GM21723 (cell line): ENCODE measurements at regions not wholly inside any gene's neighbourhood (a gene's known extent, or its start where the extent isn't known, plus 50 kb on each side); places are given as distances from the start of the nearest gene placed in this dataset.

Source experiments
- ATAC-seq: cut with Tn5 transposase; IDR thresholded peaks from one replicate; pipeline ENCODE4 v1.9.1; 2021; ENCODE audit warnings: mild to moderate bottlenecking, moderate library complexity; ENCODE audit not compliant: unreplicated experiment

DNA sequence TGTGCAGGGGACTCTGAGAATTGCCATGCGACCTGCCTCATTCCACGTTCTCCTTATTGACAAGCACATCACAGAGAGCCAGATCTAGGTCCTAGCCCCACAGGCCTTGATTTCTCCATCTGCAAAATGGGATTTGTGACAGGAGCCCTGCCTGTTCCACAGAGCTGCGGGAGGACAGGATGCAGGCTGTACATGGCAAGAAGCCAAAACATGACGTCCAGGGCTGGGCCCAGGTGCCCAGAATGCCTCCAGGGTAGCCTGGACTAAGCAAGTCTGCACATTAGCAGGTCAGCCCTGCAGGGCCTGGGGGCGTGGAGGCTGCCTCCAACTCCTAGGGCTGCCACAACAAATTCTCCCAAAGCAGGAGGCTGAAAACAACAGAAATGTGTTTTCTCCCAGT is 235.7 kb upstream of the SDK2 start:
- no peak for ATAC-seq

DNA sequence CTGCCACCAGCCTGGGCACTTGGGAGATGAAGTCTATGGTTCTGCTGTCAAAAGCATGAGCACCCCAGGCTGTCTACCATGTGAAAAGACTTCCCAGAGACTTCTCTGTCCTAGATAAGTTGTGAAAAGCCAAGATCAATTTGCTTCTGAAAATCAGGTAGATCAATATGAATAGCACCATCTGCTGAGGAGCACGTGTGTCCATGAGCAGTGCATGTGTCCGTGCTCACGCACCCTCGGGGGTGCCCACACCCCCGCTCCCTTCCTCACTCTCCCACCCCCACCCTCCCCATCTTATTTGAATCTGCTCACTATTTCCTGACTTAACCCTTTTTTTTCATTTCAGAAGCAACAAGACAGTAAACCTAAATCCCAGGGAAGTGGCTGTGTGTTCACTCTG is 238.3 kb upstream of the SDK2 start:
- no peak for ATAC-seq

DNA sequence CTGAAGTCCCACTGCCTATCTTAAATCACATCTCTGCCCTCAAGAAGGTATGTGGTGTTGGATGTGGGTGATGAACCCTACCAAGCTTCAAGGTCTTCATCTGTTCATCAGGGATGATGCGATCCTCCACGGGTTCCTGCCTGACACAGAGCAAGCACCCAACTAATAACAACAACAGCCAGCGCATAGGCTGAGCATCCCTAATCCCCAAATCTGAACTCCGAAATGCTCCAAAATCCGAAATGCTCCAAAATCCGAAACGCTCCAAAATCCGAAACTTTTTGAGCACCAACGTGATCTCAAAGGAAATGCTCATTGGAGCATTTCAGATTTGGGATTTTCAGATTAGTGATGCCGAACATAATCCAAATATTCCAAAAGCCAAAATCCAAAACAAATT is 238.9 kb upstream of the SDK2 start:
- ATAC-seq = no peak

DNA sequence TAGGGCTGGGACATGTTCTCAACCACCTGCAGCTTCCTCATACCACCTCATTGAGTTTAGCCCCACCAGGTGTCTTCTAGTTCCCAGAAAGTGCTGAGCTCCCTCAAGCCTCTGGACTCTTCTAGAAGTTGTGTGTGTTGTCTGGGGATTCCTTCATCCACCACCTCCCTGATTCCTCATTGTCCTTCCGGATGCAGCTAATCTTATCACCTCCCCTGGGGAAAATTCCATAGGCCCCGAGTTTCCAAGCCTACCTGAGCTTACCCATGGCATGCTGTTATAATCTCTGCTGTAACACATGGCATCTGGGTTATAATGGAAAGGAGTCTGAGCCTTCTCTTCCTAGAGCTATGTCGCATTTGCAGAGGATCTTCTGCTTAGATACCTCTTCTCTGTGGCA is 243.5 kb upstream of the SDK2 start:
- no peak for ATAC-seq

DNA sequence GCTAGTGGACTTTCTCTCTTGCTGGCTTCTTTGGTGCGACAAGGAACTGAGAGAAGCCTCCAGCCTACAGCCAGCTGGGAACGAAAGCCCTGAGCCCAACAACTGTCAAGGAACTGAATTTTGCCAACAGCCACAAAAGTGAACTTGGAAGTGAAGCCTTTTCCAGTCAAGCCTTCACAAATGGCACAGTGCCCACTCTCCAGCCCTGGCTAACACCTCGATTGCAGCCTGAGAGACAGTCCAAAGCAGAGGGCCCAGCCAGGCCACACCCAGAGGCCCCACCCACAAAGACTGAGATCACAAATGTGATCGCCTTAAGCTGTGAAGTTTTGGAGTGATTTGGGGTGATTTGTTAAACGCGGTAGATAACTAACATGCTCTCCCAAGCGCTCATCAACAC is 244.6 kb upstream of the SDK2 start:
- ATAC-seq = no peak

DNA sequence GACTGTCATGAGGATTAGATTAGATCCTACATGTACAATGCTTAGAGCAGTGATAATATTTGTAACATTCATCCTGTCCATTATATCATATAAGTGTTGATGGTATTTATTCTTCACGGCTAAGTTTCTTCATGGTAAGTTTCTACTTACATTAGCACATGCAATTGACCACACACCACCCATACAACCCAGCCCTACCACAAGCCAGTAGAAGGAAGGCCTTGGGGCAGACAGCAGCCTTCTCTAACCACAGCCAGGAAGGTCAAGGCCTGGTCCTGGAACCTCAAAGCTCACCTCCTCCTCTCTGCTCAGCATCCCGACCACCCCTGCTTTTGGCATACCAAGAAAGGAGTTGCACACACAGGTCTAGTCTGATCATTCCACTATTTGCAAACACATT is 245.2 kb upstream of the SDK2 start:
- ATAC-seq = no peak

DNA sequence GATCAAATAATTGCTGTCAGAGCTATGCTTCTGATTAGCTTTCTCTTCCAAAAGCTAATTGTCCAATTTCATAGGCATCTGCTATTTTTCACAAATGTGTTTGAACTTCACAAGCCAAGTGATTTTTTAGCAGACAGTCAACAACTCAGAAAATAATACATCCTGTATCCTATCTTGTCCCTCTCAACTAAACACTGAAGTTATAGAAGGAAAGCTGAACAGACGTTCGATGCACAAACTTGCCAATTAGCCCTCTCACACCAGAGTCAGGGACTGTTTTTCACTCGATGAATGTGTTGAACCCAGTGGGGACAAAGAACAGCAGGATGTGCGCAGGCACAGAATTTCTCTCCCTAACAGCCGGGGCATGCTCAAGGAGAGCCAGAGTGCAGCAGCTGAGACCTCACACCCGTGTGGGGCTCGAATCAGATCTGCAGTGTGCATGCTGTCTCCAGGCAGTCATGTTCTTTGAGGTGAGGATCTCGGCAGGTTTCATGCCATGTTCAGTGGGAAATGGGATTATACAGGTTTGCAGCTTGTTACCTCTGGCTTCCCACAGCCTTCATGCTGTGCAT is 246.7 kb upstream of the SDK2 start:
- ATAC-seq = no peak

DNA sequence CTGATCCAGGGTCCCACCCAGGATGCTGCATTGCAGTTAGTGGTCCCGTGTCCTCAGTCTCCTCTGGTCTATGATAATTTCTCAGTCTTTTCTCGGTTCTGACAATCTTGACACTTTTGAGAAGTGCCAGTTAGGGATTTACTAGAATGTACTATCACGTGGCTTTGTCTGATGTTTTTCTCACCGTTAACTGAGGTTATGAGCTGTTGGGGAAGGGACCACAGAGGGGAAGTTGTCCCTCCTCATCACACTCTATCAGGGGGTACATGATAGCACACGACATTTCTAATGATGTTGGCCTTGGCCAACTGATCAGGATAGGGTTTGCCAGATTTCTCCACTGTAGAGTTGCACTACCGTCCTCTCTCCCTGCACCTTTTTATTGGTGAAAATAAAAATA is 250.9 kb upstream of the SDK2 start:
- ATAC-seq = no peak

DNA sequence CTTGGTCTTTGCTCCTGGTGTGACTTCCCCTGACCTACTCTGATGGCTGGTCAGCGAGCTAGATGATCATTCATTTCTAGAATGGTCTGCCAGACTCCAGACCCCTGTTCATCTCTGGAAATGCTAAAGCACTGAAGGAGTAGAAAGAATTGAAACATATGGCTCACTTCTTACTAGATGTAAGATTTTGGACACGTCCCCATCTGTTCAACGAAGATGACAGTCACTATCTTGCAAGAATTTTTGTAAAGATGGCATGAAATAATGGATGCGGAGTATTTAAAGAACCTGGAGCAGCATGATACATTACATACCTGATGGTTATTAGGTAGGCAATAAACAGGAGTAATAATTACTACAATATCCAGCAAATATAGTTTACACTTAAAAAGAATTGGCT is 252.7 kb upstream of the SDK2 start:
- ATAC-seq = no peak

DNA sequence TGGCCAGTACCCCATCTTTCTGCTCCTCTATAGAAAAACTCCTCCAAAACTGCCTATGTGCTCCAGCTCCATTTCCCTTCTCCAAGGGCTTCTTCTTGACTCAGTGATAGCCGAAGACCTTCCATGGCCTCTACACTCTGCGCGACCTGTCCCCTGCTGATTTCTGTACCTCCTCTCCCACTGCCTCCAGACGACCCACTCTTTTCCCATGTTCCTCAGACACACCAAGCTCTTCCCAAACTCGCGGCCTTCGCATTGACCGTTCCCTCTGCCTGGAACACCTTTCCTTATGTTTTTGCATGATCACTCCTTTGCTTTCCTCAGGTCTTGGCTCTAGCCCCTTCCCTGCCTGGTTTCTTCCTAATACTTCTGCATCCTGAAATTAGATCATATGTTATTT is 255.6 kb upstream of the SDK2 start:
- no peak for ATAC-seq

DNA sequence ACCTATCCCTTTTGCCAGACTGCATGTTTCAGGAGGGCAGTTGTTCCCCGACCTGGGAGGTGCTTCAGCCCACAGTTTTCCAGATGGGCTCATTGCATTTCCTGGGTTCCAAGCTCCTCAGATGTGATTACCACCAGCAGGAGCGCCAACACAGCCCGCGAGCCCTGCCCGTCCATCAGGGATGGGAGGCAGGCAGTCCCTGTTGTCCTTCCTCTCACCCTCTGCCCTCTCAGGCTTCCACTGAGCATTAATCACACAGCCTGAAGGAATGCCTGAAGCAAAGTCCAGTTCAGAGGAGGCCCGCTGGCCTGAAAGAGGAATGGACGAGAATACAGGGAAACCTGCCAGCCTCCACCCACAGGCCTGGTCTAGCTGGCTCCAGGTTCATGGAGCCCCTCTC is 256.3 kb upstream of the SDK2 start:
- no peak for ATAC-seq

DNA sequence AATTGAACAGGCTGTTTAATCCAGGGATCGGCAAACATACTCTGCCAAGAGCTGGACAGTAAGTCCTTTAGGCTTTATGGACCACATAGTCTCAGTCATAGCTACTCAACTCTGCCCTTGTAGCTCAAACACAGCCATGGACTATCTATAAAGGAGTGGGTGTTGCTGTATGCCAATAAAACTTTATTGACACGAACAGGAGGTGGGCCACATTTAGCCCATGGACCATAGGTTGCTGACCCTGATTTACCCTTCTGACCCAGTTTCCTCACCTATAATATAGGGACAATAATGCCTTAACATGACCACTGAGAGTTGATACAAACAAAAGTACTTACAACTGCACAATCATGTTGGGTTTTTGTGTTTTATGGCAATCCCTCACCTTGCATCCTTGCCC is 257.0 kb upstream of the SDK2 start:
- no peak for ATAC-seq

DNA sequence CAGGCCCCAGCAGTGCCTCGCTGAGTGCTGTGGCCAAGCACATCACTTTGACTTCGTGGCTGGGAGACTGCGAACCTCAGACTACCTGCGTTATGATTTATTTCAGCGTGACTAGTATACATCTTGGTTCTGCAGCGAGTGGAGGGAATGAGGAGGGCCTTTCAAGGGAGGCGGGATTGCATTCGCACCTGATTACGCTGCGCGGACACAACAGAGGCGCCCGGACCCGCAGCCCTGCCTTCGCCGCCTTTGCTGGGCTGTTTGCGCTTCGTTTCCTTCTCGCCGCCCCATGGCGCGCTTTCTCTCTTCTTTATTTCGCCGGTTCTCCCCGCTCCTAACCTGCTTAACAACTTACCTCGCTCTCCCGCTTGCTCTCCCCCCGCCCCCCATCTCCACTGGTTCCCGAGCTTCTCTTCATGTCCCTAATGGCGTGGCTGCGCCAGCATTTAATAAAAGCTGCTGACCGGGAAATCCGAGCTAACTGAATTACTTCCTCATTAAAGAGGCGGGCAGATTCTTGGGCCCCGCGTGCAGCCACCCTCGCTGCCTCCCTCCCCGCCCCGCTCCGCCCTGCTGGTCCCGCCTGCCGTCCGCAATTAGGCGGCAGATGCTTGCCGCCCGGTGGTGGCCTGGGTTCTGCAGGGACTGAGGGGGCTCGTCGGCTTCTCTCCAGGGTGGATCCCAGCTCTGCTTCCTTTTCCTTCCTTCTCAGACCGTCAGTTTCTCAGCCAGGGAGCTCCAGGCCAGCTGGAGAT is 257.6 kb upstream of the SDK2 start:
- ATAC-seq = no peak

DNA sequence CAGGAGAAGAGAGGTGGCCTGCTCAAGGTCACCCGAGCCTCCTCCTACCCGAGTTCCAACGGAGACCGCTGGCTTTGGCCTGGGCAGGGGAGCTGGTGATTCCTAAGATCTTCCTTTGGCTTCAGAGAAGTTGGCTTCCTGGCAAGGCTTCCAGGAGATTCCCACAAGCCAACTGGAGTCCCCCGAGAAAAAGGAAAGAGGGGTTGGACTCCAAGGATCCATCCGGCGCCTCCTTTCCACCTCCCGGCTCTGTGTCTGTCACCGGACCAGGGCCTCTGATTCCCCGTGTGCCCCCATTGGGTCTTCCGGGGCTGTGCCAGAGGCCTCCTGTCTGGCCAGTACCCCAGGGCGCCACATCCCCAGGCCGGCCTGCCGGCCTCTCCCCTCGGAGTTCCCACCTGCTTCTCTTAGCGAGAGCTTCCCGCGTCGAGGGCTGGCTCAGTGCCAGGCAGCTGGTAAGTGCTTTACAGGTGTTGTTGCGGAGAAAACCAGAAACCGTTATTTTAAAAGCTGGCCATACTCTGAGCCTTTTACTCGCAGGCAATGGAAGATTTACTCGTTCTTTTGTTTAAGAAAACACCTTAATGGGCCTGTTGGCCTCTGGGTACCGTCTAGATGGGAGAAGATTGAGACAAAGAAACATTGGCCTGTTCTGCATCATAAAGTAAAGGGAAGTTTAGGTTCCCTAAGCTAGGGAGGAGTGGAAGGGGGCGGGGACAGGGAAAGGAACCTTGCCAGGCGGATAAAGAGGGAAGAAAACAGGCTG is 258.4 kb upstream of the SDK2 start:
- ATAC-seq = no peak

DNA sequence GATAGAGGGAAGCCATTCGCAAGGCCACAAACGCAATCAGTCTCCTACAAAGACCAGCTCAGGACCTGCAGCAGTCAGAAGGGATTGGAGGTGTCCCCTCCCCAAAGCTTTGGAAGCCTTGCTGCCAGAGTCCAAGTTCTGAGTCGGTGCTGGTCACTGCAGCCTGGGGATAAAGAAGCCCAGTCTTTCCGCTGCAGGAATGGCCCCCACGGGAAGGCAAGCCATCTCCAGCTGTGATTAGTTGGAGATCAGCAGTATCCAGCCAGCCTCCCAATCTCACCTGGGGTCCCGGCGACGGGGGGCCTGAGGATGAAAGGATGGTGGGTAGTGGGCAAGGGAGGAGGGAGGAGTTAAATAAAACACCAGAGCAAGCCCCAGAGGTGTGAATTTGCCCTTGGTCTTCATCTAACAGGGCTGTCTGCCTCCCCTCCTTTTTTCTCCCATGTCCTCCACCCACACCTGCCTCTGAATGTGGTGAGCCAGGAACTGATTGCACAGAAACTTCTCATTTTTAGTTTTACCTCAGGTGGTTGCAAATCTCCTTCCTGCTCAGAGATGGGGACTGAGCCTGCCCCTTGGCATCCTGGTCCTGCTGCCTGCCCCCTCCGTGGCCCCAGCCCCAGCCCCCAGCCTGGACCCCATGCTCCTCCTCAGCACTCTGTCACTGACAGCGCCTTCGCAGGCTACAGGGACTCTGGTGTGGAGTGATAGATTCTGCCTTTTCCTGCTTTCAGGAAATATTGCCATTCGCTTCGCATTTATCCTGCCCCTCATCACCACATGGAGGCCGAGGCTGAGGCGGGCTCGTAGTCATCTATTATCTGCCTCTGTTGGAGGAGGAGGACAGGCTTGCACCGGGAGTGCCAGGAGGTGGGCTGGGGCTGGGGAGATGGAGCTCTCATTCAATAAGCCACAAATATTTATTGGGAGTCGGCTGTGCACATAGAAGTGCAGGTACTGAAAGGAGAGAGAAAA is 262.9 kb upstream of the SDK2 start:
- ATAC-seq = no peak

DNA sequence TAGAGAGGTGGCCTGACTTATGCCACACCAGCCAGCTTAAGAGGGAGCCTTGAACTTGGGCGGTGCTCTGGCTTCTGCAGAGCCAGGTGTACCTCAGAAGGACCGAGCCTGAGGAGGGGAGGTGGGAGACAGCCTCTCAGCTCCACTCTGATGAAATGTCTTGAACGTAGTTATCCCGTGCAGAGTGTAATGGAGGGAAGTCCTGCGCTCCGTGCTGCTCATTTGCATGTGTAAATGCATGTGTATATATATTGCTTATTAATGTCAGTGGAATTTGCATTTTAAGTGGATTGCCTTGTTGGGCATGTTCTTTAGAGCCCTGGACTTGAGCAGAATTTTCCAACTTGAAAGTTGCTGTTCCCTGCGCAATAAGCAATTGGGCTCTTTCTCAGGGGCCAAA is 264.9 kb upstream of the SDK2 start:
- no peak for ATAC-seq

DNA sequence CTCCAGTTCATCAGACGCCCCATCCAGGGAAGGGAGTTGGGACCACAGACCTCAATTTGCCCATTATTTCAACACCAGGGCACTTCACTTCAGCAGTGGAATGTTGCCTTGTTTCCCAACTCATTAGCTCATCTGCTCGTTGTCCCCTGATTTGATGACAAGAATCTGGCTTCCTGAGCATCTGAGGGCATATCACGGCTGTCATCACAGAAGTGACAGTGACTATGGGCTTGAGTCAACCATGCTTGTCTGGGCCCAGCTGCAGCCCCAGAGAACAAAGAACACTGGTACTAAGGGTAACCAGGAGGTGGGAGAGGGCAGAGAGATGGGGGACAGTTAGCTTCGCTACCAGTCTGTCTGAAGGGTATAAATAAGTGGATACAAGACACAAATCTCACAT is 266.0 kb upstream of the SDK2 start:
- ATAC-seq = no peak

DNA sequence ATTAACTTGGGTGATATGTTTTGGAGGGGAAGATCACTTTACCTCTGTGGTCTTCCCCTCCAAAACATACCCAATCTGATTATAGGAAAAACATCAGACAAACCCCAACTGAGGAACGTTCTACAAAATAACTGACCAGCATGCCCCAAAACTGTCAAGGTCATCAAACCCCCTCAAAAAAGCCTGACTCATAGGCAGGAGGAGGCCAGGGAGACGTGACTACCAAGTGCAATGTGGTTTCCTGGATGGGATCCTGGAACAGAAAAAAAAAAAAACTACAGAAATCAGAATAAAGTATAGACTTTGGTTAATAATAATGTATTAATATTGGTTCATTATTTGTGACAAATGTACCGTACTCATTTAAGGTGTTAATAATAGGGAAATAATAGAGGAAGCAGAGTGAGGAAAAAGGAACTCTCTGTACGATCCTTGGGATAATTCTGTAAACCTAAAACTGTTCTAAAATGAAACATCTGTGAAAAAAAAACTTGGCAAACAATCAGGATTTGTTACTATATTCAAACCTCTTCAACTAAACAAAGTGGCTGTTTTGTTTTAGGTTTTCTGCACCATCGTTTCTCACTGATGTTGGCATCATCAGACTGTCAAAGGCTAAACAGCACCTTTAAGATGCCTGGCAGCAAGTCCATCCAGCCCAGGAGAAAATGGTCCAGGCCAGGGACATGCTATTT is 266.7 kb upstream of the SDK2 start:
- ATAC-seq = no peak

DNA sequence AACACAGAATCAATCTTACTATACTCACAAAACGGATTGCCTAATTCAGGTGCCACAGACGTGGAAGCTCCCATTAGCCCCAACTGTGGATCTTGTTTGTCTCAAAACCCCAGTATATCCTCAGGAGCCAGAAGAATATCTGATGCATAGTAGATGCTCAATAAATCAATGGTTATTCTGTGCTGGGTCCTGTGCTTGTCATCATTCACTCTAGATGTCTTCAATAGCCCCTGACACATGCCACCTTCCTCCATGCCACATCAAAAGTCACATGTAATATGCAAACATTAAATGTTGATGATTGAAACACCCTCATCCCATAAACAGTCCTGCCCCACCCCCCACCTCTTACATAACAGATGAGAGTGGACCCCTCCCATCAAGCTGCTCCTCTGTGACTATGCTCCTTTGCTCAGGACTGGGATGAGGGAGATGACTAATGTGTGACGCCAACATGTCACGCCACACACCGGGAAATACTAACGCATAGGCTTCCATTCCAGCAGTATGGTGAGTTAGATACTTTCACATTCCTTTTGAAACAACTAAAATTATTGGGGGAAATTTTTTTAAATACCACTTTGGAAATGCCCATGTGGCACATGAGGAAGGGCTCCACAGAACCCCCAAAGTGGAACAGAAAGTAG is 267.6 kb upstream of the SDK2 start:
- no peak for ATAC-seq

DNA sequence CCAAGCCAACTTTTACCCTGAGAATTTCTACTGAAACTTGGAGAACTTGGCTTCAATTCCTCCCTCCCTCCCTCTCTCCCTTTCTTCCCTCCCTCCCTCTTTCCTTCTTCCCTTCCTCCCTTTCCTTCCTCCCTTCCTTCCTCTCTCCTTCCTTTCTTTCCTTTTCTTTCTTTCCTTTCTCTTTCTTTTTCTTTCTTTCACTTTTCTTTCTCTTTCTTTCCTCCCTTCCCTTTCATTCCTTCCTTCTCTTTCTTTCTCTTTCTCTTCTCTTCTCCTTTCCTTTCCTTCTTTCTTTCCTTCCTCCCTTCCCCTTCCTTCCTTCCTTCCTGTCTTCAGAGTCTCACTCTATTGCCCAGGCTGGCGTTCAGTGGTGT is 268.1 kb upstream of the SDK2 start:
- no peak for ATAC-seq
